ENCODE measurements at regions not wholly inside any gene's neighbourhood (a gene's known extent, or its start where the extent isn't known, plus 50 kb on each side); places are given as distances from the start of the nearest gene placed in this dataset.
"Not testable (repeated sequence)": the region's sequence is repeated elsewhere in the genome, so short reads cannot be mapped to it uniquely, and the experiment has no call there.

DNA sequence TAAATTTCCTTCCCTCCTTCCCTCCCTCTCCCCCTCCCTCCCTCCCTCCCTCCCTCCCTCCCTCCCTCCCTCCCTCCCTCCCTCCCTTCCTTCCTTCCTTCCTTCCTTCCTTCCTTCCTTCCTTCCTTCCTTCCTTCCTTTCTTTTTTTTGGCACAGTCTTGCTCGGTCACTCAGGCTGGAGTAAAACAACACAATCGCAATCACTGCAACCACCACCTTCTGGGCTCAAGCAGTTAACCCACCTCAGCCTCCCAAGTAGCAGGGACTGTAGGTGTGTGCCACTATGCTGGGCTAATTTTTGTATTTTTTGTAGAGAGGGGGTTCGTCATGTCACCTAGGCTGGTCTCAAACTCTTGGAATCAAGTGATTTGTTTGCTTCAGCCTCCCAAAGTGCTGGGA is 101.7 kb downstream of the RFPL4B start:
- not testable (repeated sequence) for H3K27ac ChIP-seq (ENCODE audit: low read depth, low read length)
- WGBS, 3 donors: 88 to 94% (median 93%) methylated on average over 3 of the region's 3 CpGs

DNA sequence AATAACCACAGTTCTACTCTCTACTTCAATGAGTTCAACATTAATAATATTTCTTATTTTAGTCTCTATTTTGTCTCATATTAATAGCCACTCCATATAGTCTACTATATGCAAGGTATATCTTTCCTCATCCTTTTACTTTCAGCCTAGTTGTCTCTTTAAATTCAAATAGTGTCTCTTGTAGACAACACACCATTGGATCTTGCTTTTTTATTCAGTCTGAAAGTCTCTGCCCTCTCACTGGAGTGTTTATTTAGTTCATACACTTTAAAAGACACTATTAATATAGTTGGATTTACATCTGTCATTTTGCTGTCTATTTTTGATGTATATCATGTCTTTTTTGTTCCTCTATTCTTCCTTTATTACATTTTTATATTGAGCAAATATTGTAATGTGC is 103.5 kb downstream of the RFPL4B start:
- no peak overlapping the region for H3K27ac ChIP-seq (ENCODE audit: low read depth, low read length)

DNA sequence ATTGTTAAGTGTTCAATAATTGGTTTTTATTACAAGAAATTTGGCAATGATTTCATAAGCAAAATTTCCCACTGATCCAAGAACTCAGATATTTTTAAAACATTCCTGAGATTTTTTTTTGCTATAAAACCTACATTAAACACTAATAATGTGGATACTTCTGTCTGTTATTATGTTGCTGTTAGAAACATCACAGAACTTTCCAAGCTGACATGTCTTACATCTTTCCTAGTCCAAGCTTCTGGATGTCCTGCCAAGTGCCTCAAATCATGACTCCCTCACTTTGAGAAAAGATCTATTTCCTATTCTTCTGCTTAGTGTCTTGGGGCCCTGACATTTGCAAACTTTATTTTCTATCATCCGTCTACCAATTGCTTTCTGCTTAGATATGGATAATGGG is 110.8 kb downstream of the RFPL4B start:
- H3K27ac ChIP-seq (ENCODE audit: low read depth, low read length): no peak overlapping the region
- 31 to 76% (median 58%) methylated on average over 1 of the region's 1 CpG for WGBS, 3 donors

DNA sequence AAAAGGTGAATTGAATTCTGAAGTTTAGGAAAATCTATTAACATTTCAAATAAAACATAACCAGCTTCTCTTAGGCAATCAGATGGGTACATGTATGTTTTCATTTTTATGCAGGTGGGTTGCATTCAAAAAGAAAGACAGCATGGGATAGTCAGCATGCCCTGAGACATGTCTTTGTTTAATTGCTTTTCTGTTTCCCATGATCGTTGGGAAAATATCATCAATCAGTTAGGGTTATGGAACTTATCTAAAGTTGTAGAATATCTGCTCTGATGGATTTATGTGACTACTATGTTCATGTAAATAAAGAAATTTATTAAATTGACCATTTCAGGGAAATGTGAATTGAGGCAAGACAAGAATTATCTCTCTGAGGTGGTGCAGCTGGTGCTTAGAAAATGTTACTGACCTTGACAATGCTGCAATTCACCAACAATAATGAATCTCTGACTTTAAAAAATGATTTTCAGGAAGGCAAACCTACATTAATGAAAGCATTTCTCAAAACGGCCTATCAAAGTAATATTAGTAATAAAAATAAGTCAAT is 112.7 kb downstream of the RFPL4B start:
- no peak overlapping the region for H3K27ac ChIP-seq (ENCODE audit: low read depth, low read length)
- WGBS, 3 donors: 26 to 69% (median 39%) methylated on average over 2 of the region's 2 CpGs

DNA sequence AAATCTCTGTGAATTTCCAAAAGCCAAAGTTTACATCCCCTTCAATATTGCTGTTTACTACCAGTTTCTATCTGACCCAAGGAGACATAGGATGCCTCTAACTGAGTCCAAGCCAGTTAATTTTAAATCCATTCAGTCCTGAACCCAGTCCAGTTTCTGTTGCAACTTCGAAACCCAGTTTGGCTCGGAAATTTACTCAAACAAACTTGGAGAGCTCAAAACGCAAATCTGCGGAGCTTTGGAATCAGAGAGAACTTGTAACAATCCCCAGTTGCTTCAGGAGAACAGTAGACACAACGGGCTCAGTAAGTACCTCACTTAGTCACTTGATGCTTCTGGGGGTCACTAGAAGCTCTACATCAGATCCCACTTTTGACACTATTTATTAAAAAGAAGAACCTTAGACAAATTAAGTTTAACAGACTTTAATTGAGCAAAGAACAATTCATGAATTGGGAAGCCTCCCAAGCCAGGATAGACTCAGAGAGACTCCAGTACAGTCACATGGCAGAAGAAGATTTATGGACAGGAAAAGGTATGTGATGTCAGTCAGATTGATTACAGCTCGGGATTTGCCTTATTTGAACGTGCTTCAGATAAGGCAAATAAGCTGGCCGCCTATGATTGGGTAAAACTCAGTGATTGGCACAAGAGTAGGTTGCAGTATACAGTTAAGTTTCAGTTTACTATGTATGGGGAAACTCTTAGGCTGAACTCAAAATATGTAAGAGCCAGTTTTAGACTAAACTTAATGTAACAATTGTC is 118.0 kb downstream of the RFPL4B start:
- WGBS, 3 donors: 60 to 68% (median 62%) methylated on average over 8 of the region's 8 CpGs
- no peak overlapping the region for H3K27ac ChIP-seq (ENCODE audit: low read depth, low read length)

DNA sequence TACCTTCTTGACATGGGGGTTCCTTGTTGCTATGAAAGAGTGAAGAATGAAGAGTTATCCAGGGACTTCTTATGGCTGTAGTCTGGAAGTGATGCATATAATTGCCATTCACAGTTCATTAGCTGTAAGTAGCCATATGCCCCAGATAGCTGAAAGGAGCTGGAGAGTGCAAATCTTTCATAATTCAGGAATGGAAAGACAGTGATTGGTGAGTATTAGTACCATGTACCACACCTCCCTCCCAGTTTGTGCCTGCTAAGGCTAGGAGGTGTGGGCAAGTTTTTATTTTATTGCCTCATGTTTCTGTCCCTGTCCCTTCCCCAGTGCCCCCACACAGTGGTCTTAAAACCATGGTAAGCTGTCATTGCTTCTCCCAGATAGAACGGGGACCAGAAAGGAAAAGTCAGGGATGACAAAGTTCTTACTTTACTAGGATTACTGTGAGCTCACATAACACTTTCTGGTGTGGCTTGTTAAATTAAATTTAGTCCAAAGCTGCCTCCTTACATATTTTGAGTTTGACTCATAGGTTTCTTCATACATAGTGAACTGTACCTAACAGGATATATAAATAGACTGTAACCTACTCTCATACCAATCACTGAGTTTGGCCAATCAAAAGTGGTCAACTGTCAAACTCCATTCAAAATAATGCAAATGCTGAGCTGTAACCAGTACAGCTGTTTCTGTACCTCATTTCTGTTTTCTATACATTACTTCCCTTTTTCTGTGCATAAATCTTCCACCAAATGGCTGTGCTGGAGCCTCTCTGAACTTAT is 119.4 kb downstream of the RFPL4B start:
- H3K27ac ChIP-seq (ENCODE audit: low read depth, low read length): no peak overlapping the region
- 76 to 86% (median 85%) methylated on average over 1 of the region's 1 CpG for WGBS, 3 donors

DNA sequence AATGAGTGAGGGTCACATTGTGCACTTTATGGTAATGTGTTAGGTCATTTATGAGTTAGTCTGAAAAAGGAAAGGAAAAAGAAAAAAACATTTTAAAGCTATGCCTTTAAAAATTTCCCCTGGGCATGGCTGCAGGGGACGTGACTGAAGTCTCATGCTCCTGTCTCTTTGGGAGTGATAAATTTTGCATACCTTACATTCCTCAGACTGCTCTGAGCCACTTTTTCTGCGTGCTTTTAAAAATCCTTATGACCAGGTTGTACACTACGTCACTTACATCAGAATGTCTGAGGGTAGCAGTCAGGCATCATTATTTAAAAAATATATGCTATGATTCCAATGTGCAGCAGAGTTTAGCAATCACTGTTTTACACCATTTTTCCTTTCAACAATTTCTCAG is 121.2 kb downstream of the RFPL4B start:
- H3K27ac ChIP-seq (ENCODE audit: low read depth, low read length): no peak overlapping the region
- 55 to 71% (median 63%) methylated on average over 3 of the region's 3 CpGs for WGBS, 3 donors

DNA sequence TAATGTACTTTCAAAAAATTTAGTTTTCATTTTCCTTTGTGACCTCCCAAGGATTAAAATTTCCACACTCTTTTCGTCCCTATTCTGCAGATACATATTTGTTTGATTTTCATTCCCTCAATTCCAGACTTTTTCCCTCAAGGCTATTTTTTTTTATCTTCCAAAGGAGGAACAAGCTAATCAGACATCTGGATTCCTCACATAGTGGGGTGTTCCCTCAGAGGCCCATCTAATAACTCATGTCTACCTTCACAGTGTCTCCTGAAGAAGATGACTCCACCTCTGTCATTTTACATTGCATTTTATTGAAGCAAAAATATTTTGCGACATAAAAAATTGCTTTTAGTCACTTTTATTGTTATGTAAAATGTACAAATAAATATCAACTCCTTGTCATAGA is 122.2 kb downstream of the RFPL4B start:
- WGBS, 3 donors: 76 to 92% (median 83%) methylated on average over 2 of the region's 2 CpGs
- no peak overlapping the region for H3K27ac ChIP-seq (ENCODE audit: low read depth, low read length)

DNA sequence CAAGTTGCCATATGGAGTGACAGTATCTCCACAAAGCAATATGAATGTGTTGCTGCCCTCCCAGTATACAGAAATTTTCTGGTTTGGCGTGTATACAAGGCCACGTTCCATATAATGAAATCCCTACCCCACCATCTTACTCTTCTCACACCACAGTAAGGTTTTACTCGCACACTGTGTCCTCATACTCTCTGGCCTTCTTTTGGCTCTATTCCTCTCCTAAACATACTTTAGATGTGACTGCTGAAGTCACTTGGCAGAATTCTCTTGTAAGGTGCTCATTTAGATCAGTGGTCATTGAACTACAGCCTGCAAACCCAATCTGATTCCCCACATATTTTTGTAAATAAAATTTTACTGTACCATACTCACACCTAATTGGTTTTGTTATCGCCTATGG is 123.2 kb downstream of the RFPL4B start:
- WGBS, 3 donors: 91 to 97% (median 94%) methylated on average over 4 of the region's 4 CpGs
- H3K27ac ChIP-seq (ENCODE audit: low read depth, low read length): no peak overlapping the region

DNA sequence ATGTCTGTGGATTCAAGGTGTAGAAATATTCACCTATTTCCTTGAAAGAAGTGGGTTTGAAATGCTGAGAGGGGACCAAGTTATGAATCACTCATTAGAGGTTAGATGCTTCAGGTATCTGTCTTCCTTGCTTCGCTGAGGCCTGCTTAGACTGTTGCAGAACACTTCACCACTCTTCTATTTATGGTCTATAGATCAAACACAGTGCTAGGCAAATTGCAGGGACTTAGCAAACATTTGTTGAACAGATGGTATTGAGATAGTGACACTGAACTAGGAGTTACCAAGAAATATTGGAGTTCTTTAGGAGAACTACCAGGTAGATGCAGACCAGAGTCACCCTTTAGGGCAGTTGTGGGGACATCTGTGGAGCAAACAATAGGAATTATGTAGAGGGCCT is 123.8 kb downstream of the RFPL4B start:
- 50 to 90% (median 83%) methylated on average over 1 of the region's 1 CpG for WGBS, 3 donors
- H3K27ac ChIP-seq (ENCODE audit: low read depth, low read length): no peak overlapping the region

DNA sequence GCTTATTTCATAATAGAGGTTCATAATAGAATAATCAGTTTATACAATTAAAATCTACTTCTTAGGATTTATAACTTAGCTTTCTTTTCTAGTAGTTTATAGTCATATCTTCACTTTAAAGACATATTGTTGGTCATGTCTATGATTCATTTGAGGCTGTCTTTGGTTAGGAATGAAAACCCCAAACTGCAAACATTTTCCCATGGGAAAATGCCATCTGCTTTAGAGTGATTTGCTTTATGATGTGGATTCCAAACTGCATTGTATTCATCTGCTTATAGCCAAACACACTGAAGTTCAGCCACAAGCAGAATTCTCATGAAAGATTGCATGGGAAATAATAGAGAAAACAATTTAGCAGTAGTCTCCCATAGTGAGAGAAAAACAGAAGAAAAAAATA is 128.0 kb downstream of the RFPL4B start:
- no peak overlapping the region for H3K27ac ChIP-seq (ENCODE audit: low read depth, low read length)

DNA sequence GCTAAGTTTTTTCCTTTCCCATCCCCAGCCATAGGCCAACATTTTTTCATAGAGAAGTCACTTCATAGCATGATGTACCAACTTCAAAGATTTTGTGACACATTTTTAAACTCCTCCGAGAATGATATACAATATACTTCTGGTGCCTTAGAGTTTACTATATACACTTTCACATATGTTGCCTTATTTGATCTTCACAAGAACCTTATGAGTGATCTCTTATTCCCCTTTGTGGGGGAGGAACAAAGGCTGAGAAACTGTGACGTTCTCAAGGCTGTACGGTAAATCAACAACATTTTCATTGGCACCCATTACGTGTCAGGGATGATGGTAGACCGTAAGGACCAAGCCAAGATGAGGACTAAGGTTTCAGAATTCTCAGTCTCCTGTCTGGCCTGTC is 130.0 kb downstream of the RFPL4B start:
- WGBS, 3 donors: 88 to 94% (median 92%) methylated on average over 5 of the region's 5 CpGs
- H3K27ac ChIP-seq (ENCODE audit: low read depth, low read length): no peak overlapping the region

DNA sequence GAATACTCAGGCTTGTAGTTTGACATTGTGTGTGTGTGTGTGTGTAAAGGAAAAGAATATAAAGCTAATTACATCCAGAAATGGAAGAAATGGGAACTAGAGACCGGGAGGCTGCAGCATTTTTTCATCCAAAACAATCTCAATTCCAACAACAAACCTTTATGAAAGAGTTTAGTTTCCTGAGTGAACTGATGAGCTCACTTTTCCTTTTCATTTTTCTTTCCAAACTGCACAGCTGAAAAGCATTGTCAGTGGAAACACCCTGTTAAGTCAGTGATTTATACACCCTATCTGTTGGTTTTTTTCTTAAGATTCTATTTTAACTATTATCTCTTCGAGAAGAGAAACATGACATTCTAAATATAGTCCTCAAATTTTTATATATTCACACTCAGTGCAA is 130.9 kb downstream of the RFPL4B start:
- WGBS, 3 donors: 26 to 52% (median 35%) methylated on average over 2 of the region's 2 CpGs
- no peak overlapping the region for H3K27ac ChIP-seq (ENCODE audit: low read depth, low read length)

DNA sequence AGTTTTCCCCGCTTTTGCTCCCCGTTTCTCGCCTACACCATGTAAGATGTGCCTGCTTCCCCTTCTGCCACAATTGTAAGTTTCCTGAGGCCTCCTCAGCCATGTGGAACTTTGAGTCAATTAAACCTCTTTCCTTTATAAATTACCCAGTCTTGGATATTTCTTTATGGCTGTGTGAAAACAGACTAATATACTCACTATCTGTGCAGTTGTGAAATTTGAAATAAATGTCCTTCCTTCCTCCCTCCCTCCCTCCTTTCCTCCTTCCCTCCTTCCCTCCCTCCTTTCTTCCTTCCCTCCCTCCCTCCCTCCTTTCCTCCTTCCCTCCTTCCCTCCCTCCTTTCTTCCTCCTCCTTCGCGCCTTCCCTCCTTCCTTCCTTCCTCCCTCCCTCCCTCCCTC is 132.8 kb downstream of the RFPL4B start:
- 84 to 97% (median 86%) methylated on average over 5 of the region's 5 CpGs for WGBS, 3 donors

DNA sequence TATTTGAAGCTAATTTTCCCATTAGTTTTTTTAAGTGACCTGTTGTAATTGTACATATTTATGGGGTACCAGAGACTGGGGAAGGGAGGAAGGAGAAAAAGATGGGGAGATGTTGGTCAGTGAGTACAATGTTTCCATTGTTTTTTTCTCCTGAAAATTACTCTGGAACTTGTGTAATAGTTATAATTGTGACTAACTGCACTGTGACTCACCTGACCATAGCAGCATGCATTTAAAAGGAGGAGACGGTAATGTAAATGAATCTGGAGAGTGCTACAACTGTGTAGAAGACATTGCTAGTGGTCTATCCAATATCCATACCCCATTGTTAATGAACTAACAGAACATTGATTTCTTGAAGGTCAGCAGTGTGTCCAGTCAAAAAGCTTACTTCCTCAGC is 133.4 kb downstream of the RFPL4B start:
- WGBS, 3 donors: 90 to 100% (median 93%) methylated on average over 1 of the region's 1 CpG

More for the DNA sequence above, 132.8 kb downstream of the RFPL4B start:
- H3K27ac ChIP-seq (ENCODE audit: low read depth, low read length): not testable (repeated sequence)

DNA sequence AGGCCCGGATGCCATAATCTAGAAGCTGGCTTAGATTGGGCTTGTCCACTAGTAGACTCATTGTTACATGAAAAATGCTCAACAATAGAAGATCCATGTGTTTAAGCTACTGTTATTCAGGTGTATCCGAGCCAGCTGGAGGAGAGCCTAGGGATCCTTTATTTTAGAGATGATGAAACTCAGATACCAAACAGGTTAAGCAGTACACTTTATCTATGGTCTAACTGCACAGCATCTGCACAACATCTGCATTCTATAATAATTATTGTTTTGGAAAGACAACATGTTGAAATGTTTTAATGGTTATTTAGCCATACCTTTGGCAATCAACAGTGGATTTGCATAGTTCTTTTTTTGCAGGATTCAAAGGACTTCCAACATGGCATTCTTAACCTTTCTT is 134.1 kb downstream of the RFPL4B start:
- 60 to 89% (median 84%) methylated on average over 2 of the region's 2 CpGs for WGBS, 3 donors
- H3K27ac ChIP-seq (ENCODE audit: low read depth, low read length): no peak overlapping the region

More for the DNA sequence above, 133.4 kb downstream of the RFPL4B start:
- no peak overlapping the region for H3K27ac ChIP-seq (ENCODE audit: low read depth, low read length)

DNA sequence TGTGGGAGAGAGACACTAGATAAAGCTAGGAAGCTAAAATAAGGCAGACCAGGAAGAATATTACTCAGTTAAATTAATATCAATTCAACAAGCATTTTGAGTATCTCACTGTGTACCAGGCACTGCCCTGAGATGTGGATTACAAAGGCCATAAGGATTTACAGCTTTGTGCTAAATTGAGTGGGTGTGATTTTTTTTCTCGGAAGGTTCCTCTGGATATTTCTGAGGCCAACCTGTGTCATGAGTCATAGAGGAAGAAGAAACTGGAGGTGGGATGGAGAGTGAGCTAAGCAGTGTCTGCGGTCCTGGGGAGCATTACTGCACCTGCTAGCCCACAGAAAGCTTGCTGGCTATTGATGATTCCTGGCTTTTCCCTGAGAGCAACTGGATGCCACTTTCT is 135.2 kb downstream of the RFPL4B start:
- 85 to 94% (median 92%) methylated on average over 2 of the region's 2 CpGs for WGBS, 3 donors
- H3K27ac ChIP-seq (ENCODE audit: low read depth, low read length): no peak overlapping the region

DNA sequence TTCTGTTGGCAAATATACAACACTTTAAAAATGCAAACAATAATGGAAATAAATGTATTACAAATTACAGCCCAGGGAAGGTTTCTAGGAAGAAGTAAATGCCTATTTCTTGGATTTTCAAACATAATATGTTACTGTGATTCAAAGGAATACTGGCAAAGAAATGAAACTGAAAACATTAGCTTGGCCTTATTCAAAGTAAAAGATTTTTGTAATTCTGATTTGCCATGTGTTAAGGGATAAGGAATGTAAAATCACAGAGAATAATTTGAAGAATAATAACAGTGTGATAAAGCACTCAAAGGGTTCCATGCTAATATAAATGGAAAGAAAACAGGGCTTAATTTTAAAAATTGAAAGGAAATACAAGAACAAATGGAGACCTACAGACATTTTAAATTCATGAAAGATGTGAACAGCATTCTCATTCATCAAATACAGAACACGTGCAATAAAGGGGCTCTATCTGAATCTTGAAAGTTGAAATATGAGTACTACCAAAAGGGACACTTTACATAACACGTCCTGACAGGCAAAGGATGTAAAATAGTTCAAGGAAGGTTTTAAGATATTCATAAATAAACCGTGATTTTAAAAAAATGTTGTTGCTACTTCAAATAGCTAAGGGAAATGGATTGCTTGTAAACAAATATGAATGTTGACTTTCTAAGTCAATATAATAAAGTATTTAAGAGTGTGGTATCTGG is 138.1 kb downstream of the RFPL4B start:
- no peak overlapping the region for H3K27ac ChIP-seq (ENCODE audit: low read depth, low read length)
- WGBS, 3 donors: 47 to 53% (median 49%) methylated on average over 3 of the region's 3 CpGs

DNA sequence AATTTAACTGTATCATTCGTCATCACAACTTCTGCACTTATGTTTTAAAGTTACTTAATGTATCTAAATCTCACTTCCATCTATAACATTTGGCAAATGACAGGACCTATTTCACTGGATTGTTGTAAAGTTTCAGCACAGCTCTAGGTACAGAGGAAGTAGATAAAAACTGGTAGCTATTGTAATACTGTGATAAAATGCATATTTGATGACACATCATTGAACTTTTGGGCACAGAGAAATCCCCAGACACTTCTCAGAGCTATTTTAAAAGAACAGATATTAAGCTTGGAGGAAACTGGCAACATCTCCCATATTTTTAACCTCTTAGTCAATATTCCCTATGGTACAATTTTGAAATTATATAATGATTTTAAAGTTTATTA is 138.7 kb downstream of the RFPL4B start:
- H3K27ac ChIP-seq (ENCODE audit: low read depth, low read length): no peak overlapping the region
- 50 to 84% (median 74%) methylated on average over 1 of the region's 1 CpG for WGBS, 3 donors

All from adipose tissue (tissue), 3 donors.